Fibroblast of skin of left biceps (primary cell): ENCODE measurements at regions not wholly inside any gene's neighbourhood (a gene's known extent, or its start where the extent isn't known, plus 50 kb on each side); places are given as distances from the start of the nearest gene placed in this dataset.

ENCODE experiments used
- DNase-seq, 2 experiments: peaks; one replicate each; pipeline ENCODE4 v3.0.0-alpha.2; 2013; ENCODE audit warnings: low read depth in 2 of 2

GRCh38 chr10:21031232-21031795 lies 134.2 kb upstream of the NEBL start:
- no peak for DNase-seq

GRCh38 chr10:21030091-21030490 lies 133.0 kb upstream of the NEBL start:
- DNase-seq: no peak

- DNase-seq: no peak
These were observed 125.7 kb upstream of the NEBL start for GRCh38 chr10:21022821-21023220.

GRCh38 chr10:21021843-21022594 lies 124.9 kb upstream of the NEBL start:
- no peak for DNase-seq

- DNase-seq: no peak
These were observed 124.1 kb upstream of the NEBL start for GRCh38 chr10:21021231-21021630.

GRCh38 chr10:21020545-21020944 lies 123.4 kb upstream of the NEBL start:
- no peak for DNase-seq

- DNase-seq: no peak
These were observed 122.3 kb upstream of the NEBL start for GRCh38 chr10:21019436-21019835.

- no peak for DNase-seq
These were observed 118.7 kb upstream of the NEBL start for GRCh38 chr10:21015851-21016250.

GRCh38 chr10:21014141-21014540 lies 117.0 kb upstream of the NEBL start:
- DNase-seq: no peak

GRCh38 chr10:21011433-21012018 lies 114.4 kb upstream of the NEBL start:
- no peak for DNase-seq

- DNase-seq: no peak
These were observed 113.5 kb upstream of the NEBL start for GRCh38 chr10:21010615-21011014.

GRCh38 chr10:21003240-21003822 lies 106.2 kb upstream of the NEBL start:
- no peak for DNase-seq

GRCh38 chr10:21002091-21002878 lies 105.2 kb upstream of the NEBL start:
- DNase-seq: no peak

GRCh38 chr10:20999699-21000098 lies 102.6 kb upstream of the NEBL start:
- no peak for DNase-seq

- DNase-seq: no peak
These were observed 100.9 kb upstream of the NEBL start for GRCh38 chr10:20998036-20998435.

- DNase-seq: no peak
These were observed 98.2 kb upstream of the NEBL start for GRCh38 chr10:20995123-20995987.

GRCh38 chr10:20993830-20994527 lies 96.9 kb upstream of the NEBL start:
- no peak for DNase-seq

- no peak for DNase-seq
These were observed 96.3 kb upstream of the NEBL start for GRCh38 chr10:20993389-20993788.

- no peak for DNase-seq
These were observed 94.4 kb upstream of the NEBL start for GRCh38 chr10:20991526-20991925.

- DNase-seq: no peak
These were observed 93.5 kb upstream of the NEBL start for GRCh38 chr10:20990604-20991003.
